ENCODE measurements at regions not wholly inside any gene's neighbourhood (a gene's known extent, or its start where the extent isn't known, plus 50 kb on each side); places are given as distances from the start of the nearest gene placed in this dataset.

GRCh38 chr1:60861961-60862567 is 220.3 kb upstream of the NFIA start:
- no peak overlapping the region for H3K4me2 ChIP-seq (ENCODE audit: control insufficient read depth, extremely low read depth, insufficient read depth, low read depth, low read length)
- H2AFZ ChIP-seq (ENCODE audit: control insufficient read depth, low read length) = no peak overlapping the region
- no peak overlapping the region for H3K4me3 ChIP-seq (ENCODE audit: control insufficient read depth in 2 of 3, extremely low read depth in 1 of 3, insufficient read depth in 2 of 3, low read depth in 1 of 3, low read length in 3 of 3)
- no peaks in the 10 kb centered on the region for H3K36me3 ChIP-seq (ENCODE audit: control insufficient read depth in 2 of 2, extremely low read depth in 1 of 2, insufficient read depth in 2 of 2, low read length in 2 of 2)
- no peaks in the 10 kb centered on the region for H3K4me1 ChIP-seq (ENCODE audit: control insufficient read depth, extremely low read depth, insufficient read depth, low read length)
- FAIRE-seq = no peak
- dilution Hi-C loops (cut with MboI; ENCODE audit: extremely low pct_ligation_motif_present, low sequenced_read_pairs) = no loop called here
- H3K79me2 ChIP-seq (ENCODE audit: control insufficient read depth, insufficient read depth, low read length) = no peaks in the 10 kb centered on the region
- no peaks in the 10 kb centered on the region for H4K20me1 ChIP-seq (ENCODE audit: control insufficient read depth, extremely low read depth, insufficient read depth, low read length)
- H3K9me1 ChIP-seq (ENCODE audit: control insufficient read depth, extremely low read depth, insufficient read depth, low read length) = no peaks in the 10 kb centered on the region
- H3K9ac ChIP-seq (ENCODE audit: control insufficient read depth, extremely low read depth, insufficient read depth, low read length) = no peak overlapping the region
- H3K27me3 ChIP-seq (ENCODE audit: control insufficient read depth, extremely low read depth, insufficient read depth, low read length) = peaks cover 19% of the 10 kb centered on the region
- no peak for TF ChIP-seq CTCF (optimal IDR thresholded peaks at IDR 0.05 in 1 of 3, IDR thresholded peaks at IDR 0.05 in 1 of 3, conservative IDR thresholded peaks at IDR 0.05 in 1 of 3; ENCODE audit: extremely low read depth in 1 of 3, insufficient read depth in 2 of 3, low read length in 3 of 3)
- TF ChIP-seq EZH2 (IDR thresholded peaks at IDR 0.05; ENCODE audit: low read length) = no peak
- DNase-seq (ENCODE audit: low read depth, low spot score) = no peak
- no peaks in the 10 kb centered on the region for H3K9me3 ChIP-seq (ENCODE audit: control insufficient read depth, low read depth, low read length)
- no peak overlapping the region for H3K27ac ChIP-seq (ENCODE audit: control insufficient read depth, insufficient read depth, low read length)

- Histone ChIP-seq H3K79me2 (ENCODE audit: control insufficient read depth, insufficient read depth, low read length) (no peaks in the 10 kb centered on the region), H3K36me3 (ENCODE audit: control insufficient read depth in 2 of 2, extremely low read depth in 1 of 2, insufficient read depth in 2 of 2, low read length in 2 of 2) (no peaks in the 10 kb centered on the region), H3K9me3 (ENCODE audit: control insufficient read depth, low read depth, low read length) (no peaks in the 10 kb centered on the region), H3K9me1 (ENCODE audit: control insufficient read depth, extremely low read depth, insufficient read depth, low read length) (no peaks in the 10 kb centered on the region), H3K4me1 (ENCODE audit: control insufficient read depth, extremely low read depth, insufficient read depth, low read length) (no peaks in the 10 kb centered on the region), H3K4me3 (ENCODE audit: control insufficient read depth in 2 of 3, extremely low read depth in 1 of 3, insufficient read depth in 2 of 3, low read depth in 1 of 3, low read length in 3 of 3) (no peak overlapping the region), H4K20me1 (ENCODE audit: control insufficient read depth, extremely low read depth, insufficient read depth, low read length) (no peaks in the 10 kb centered on the region), H3K4me2 (ENCODE audit: control insufficient read depth, extremely low read depth, insufficient read depth, low read depth, low read length) (no peak overlapping the region), H3K27ac (ENCODE audit: control insufficient read depth, insufficient read depth, low read length) (no peak overlapping the region), H3K27me3 (ENCODE audit: control insufficient read depth, extremely low read depth, insufficient read depth, low read length) (peaks cover 3% of the 10 kb centered on the region), H3K9ac (ENCODE audit: control insufficient read depth, extremely low read depth, insufficient read depth, low read length) (no peak overlapping the region), H2AFZ (ENCODE audit: control insufficient read depth, low read length) (no peak overlapping the region)
- FAIRE-seq (no peak), DNase-seq (ENCODE audit: low read depth, low spot score) (no peak)
- no peak for TF ChIP-seq CTCF (optimal IDR thresholded peaks at IDR 0.05 in 1 of 3, IDR thresholded peaks at IDR 0.05 in 1 of 3, conservative IDR thresholded peaks at IDR 0.05 in 1 of 3; ENCODE audit: extremely low read depth in 1 of 3, insufficient read depth in 2 of 3, low read length in 3 of 3)
- TF ChIP-seq EZH2 (IDR thresholded peaks at IDR 0.05; ENCODE audit: low read length) = no peak
- dilution Hi-C loops (cut with MboI; ENCODE audit: extremely low pct_ligation_motif_present, low sequenced_read_pairs) = no loop called here
These were observed 223.2 kb upstream of the NFIA start for GRCh38 chr1:60859111-60859510.

Data from keratinocyte (primary cell).